HUDEP-2 (cell line): ENCODE measurements at regions not wholly inside any gene's neighbourhood (a gene's known extent, or its start where the extent isn't known, plus 50 kb on each side); places are given as distances from the start of the nearest gene placed in this dataset.

Experiments
- DNase-seq, 76 experiments: peaks; one replicate each; lab custom pipeline; 2025; ENCODE audit not compliant: unreplicated experiment in 76 of 76; lab: John Stamatoyannopoulos, UW

GRCh38 chr10:94085766-94086437 lies 92.2 kb downstream of the PLCE1 start:
- no peak for DNase-seq

GRCh38 chr10:94088926-94089381 lies 95.2 kb downstream of the PLCE1 start:
- DNase-seq, result no peak

- DNase-seq, result no peak
Measured at GRCh38 chr10:94091649-94092048, 97.9 kb downstream of the PLCE1 start.

- no peak for DNase-seq
Measured at GRCh38 chr10:94092848-94093247, 99.1 kb downstream of the PLCE1 start.

- DNase-seq, result no peak
Measured at GRCh38 chr10:94093286-94093905, 99.7 kb downstream of the PLCE1 start.

GRCh38 chr10:94094540-94094939 lies 100.8 kb downstream of the PLCE1 start:
- no peak for DNase-seq

GRCh38 chr10:94097656-94098055 lies 103.9 kb downstream of the PLCE1 start:
- DNase-seq, result no peak

GRCh38 chr10:94098896-94099295 lies 105.2 kb downstream of the PLCE1 start:
- DNase-seq, result no peak

- no peak for DNase-seq
Measured at GRCh38 chr10:94101894-94102293, 108.2 kb downstream of the PLCE1 start.

GRCh38 chr10:94102436-94102835 lies 108.7 kb downstream of the PLCE1 start:
- no peak for DNase-seq

GRCh38 chr10:94103192-94103591 lies 109.5 kb downstream of the PLCE1 start:
- DNase-seq, result no peak

GRCh38 chr10:94103801-94104221 lies 110.1 kb downstream of the PLCE1 start:
- DNase-seq, result no peak

- DNase-seq, result no peak
Measured at GRCh38 chr10:94104316-94105000, 110.7 kb downstream of the PLCE1 start.

- DNase-seq, result no peak
Measured at GRCh38 chr10:94105226-94105625, 111.5 kb downstream of the PLCE1 start.

GRCh38 chr10:94107191-94107590 lies 113.5 kb downstream of the PLCE1 start:
- DNase-seq, result no peak

GRCh38 chr10:94108200-94108599 lies 114.5 kb downstream of the PLCE1 start:
- DNase-seq, result no peak

GRCh38 chr10:94111367-94111766 lies 117.6 kb downstream of the PLCE1 start:
- DNase-seq, result no peak

GRCh38 chr10:94112321-94112720 lies 118.6 kb downstream of the PLCE1 start:
- DNase-seq, result no peak

- DNase-seq, result no peak
Measured at GRCh38 chr10:94115725-94116124, 122.0 kb downstream of the PLCE1 start.

GRCh38 chr10:94116848-94117247 lies 123.1 kb downstream of the PLCE1 start:
- DNase-seq, result no peak

- DNase-seq, result no peak
Measured at GRCh38 chr10:94122211-94122610, 128.5 kb downstream of the PLCE1 start.
